ENCODE measurements at regions not wholly inside any gene's neighbourhood (a gene's known extent, or its start where the extent isn't known, plus 50 kb on each side); places are given as distances from the start of the nearest gene placed in this dataset.
A peak's percentile ranks its signal among the peaks of the same experiment; 100 is the strongest.

DNA sequence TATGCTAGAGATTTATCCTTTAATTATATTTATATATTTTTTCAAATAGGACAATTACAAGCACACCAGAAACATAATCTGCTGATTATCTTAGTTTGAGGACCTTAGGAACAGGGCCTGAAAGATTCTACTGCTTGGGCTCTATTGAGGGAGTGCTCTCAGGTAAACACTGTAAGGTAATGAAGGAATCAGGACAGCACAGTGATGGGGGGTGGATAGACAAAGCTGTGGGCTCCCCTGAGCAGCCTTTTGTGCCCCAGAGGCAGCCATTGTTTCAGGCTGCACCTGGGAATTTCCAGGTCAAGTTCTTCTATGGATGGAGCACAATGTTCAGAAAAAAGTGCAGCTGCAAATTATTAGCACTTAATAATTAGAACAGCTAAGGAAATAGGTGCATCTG, 848.0 kb upstream of the CADM2 start:
- no peaks in the 10 kb centered on the region for H3K4me1 ChIP-seq
- intact Hi-C loops (cut with DNase I; ENCODE audit: low total_unique reads), result no loop called here
- no peak for TF ChIP-seq POLR2A (IDR thresholded peaks at IDR 0.05)
- TF ChIP-seq, protein P1, sequence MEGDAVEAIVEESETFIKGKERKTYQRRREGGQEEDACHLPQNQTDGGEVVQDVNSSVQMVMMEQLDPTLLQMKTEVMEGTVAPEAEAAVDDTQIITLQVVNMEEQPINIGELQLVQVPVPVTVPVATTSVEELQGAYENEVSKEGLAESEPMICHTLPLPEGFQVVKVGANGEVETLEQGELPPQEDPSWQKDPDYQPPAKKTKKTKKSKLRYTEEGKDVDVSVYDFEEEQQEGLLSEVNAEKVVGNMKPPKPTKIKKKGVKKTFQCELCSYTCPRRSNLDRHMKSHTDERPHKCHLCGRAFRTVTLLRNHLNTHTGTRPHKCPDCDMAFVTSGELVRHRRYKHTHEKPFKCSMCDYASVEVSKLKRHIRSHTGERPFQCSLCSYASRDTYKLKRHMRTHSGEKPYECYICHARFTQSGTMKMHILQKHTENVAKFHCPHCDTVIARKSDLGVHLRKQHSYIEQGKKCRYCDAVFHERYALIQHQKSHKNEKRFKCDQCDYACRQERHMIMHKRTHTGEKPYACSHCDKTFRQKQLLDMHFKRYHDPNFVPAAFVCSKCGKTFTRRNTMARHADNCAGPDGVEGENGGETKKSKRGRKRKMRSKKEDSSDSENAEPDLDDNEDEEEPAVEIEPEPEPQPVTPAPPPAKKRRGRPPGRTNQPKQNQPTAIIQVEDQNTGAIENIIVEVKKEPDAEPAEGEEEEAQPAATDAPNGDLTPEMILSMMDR (IDR thresholded peaks at IDR 0.05), result no peak
- H3K27ac ChIP-seq, result no peak overlapping the region
- H3K4me3 ChIP-seq, result no peak overlapping the region
- no peaks in the 10 kb centered on the region for H3K27me3 ChIP-seq
- DNase-seq, result no peak
- H3K9me3 ChIP-seq, result no peaks in the 10 kb centered on the region
- no peaks in the 10 kb centered on the region for H3K36me3 ChIP-seq (ENCODE audit: low read depth, missing control alignments)

DNA sequence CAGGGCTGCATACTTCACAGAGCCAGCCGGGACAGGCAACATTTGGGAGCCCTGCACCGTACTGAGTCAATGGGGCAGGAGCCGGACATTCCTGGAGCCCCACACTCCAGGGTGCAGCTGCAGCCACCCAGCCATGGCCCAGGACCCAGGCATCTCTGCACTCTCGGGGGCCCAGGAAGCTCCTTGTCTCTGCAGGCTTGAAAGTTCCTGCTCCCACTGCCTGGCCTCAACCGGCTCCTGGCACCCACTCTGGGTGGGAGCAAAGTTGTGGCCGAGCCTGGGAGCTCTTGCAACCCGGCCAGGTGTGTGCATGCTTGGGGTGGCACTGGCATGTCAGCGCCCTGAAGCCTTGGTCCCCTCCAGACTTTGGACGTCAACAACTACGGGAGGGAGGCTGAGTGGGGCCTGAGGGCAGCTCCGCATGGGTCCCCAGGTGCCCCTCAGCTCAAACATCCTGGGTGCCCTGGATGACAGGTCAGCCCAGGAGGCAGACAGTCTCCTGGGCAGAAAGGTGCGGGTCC, 833.5 kb upstream of the CADM2 start:
- H3K36me3 ChIP-seq (ENCODE audit: low read depth, missing control alignments), result no peaks in the 10 kb centered on the region
- no peaks in the 10 kb centered on the region for H3K9me3 ChIP-seq
- no peaks in the 10 kb centered on the region for H3K4me1 ChIP-seq
- 72 to 81% methylated on average over 4 of the region's 12 CpGs for WGBS, 2 donors
- H3K27ac ChIP-seq, result no peak overlapping the region
- H3K4me3 ChIP-seq, result peak overlapping the region; percentile 46 to 55
- no peaks in the 10 kb centered on the region for H3K27me3 ChIP-seq
- no peak for TF ChIP-seq POLR2A (IDR thresholded peaks at IDR 0.05)
- TF ChIP-seq, protein P1 (IDR thresholded peaks at IDR 0.05), result no peak
- no peak for DNase-seq
- intact Hi-C loops (cut with DNase I; ENCODE audit: low total_unique reads), result no loop called here

DNA sequence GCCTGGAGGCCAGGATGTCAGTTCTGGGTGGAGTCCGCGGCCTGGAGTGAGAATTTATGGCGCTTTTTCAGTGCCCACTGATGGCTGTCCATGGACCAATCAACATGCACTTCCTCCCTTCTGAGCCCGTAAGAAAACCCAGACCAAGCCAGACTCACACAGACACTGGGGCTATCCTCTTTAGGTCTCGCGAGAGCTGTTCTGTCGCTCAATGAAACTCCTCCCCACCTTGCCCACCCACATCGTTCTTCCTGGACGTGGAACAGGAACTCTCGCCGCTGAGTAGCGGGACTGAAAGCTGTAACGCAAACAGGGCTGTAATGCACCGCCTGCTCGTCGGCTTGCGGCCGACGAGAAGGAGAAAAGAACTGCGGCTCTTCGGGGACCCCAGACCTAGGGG, 833.0 kb upstream of the CADM2 start:
- no peak overlapping the region for H3K27ac ChIP-seq
- H3K4me3 ChIP-seq, result peak overlapping the region; percentile 46 to 55
- H3K4me1 ChIP-seq, result no peaks in the 10 kb centered on the region
- no peaks in the 10 kb centered on the region for H3K27me3 ChIP-seq
- DNase-seq, result peak; percentile 74
- no peak for TF ChIP-seq POLR2A (IDR thresholded peaks at IDR 0.05)
- TF ChIP-seq, protein P1 (IDR thresholded peaks at IDR 0.05), result no peak
- intact Hi-C loops (cut with DNase I; ENCODE audit: low total_unique reads), result no loop called here
- 82 to 90% methylated on average over 3 to 21 of the region's 21 CpGs for WGBS, 2 donors
- H3K9me3 ChIP-seq, result no peaks in the 10 kb centered on the region
- no peaks in the 10 kb centered on the region for H3K36me3 ChIP-seq (ENCODE audit: low read depth, missing control alignments)

DNA sequence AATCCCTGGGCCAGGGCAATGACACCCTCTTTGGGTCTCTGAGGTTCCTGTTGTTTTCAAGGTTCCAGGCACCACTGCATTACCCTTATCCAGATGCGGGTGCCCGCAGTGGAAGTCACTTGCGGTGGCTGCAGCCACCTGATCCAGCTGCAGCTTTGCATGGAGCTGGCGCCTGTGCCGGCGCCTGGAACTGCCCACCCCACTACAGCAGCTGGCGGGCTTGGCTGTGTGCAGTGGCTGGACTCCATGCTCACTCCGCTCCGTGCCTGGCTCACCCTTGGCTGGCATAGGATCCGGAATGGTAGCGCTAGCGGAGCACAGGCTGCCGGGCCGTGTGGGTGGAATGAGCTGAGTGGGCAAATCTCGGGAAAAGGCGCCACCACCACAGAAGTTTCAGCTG, 832.6 kb upstream of the CADM2 start:
- peak overlapping the region; percentile 46 to 55 for H3K4me3 ChIP-seq
- 73 to 76% methylated on average over 13 to 16 of the region's 16 CpGs for WGBS, 2 donors
- TF ChIP-seq POLR2A (IDR thresholded peaks at IDR 0.05), result no peak
- TF ChIP-seq, protein P1 (IDR thresholded peaks at IDR 0.05), result no peak
- H3K27ac ChIP-seq, result no peak overlapping the region
- H3K9me3 ChIP-seq, result no peaks in the 10 kb centered on the region
- H3K36me3 ChIP-seq (ENCODE audit: low read depth, missing control alignments), result no peaks in the 10 kb centered on the region
- DNase-seq, result no peak
- intact Hi-C loops (cut with DNase I; ENCODE audit: low total_unique reads), result no loop called here
- H3K4me1 ChIP-seq, result no peaks in the 10 kb centered on the region
- H3K27me3 ChIP-seq, result no peaks in the 10 kb centered on the region

DNA sequence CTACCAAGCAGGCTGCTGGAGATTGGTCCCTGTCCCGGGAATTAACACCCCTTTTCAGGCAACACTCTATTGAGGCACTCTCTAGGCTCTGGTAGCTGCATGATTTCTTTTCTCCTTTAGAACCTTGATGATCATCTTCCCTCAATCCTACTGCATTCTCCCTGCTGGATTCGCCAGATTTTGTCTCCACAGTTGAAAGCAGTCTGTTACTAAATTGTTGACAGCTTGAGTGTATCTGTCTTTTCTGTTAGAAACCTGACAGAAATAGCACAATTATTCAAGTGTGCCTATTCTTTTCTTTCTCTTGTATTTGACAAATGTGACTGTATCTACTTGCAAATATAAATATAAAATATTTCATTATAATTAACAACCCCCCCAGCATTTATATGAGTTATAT, 830.8 kb upstream of the CADM2 start:
- no peak for TF ChIP-seq POLR2A (IDR thresholded peaks at IDR 0.05)
- TF ChIP-seq, protein P1 (IDR thresholded peaks at IDR 0.05), result no peak
- 60 to 71% methylated on average over 2 of the region's 2 CpGs for WGBS, 2 donors
- no peak for DNase-seq
- intact Hi-C loops (cut with DNase I; ENCODE audit: low total_unique reads), result no loop called here
- H3K9me3 ChIP-seq, result no peaks in the 10 kb centered on the region
- H3K4me3 ChIP-seq, result no peak overlapping the region
- H3K36me3 ChIP-seq (ENCODE audit: low read depth, missing control alignments), result no peaks in the 10 kb centered on the region
- no peaks in the 10 kb centered on the region for H3K4me1 ChIP-seq
- no peak overlapping the region for H3K27ac ChIP-seq
- no peaks in the 10 kb centered on the region for H3K27me3 ChIP-seq

All from testis (tissue), 2 donors.